ENCODE measurements at regions not wholly inside any gene's neighbourhood (a gene's known extent, or its start where the extent isn't known, plus 50 kb on each side); places are given as distances from the start of the nearest gene placed in this dataset.
"Not testable (repeated sequence)": the region's sequence is repeated elsewhere in the genome, so short reads cannot be mapped to it uniquely, and the experiment has no call there.

- peak; percentile 15 for DNase-seq (ENCODE audit: extremely low read depth, low read depth)
- TF ChIP-seq, protein P1, sequence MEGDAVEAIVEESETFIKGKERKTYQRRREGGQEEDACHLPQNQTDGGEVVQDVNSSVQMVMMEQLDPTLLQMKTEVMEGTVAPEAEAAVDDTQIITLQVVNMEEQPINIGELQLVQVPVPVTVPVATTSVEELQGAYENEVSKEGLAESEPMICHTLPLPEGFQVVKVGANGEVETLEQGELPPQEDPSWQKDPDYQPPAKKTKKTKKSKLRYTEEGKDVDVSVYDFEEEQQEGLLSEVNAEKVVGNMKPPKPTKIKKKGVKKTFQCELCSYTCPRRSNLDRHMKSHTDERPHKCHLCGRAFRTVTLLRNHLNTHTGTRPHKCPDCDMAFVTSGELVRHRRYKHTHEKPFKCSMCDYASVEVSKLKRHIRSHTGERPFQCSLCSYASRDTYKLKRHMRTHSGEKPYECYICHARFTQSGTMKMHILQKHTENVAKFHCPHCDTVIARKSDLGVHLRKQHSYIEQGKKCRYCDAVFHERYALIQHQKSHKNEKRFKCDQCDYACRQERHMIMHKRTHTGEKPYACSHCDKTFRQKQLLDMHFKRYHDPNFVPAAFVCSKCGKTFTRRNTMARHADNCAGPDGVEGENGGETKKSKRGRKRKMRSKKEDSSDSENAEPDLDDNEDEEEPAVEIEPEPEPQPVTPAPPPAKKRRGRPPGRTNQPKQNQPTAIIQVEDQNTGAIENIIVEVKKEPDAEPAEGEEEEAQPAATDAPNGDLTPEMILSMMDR (IDR thresholded peaks at IDR 0.05; ENCODE audit: low read depth, low read length, missing control alignments): no peak
- H3K4me3 ChIP-seq (replicated peaks; ENCODE audit: low read depth, low read length): no peak overlapping the region
Measured at GRCh38 chr12:5318874-5319273, 113.0 kb upstream of the NTF3 start.

DNA sequence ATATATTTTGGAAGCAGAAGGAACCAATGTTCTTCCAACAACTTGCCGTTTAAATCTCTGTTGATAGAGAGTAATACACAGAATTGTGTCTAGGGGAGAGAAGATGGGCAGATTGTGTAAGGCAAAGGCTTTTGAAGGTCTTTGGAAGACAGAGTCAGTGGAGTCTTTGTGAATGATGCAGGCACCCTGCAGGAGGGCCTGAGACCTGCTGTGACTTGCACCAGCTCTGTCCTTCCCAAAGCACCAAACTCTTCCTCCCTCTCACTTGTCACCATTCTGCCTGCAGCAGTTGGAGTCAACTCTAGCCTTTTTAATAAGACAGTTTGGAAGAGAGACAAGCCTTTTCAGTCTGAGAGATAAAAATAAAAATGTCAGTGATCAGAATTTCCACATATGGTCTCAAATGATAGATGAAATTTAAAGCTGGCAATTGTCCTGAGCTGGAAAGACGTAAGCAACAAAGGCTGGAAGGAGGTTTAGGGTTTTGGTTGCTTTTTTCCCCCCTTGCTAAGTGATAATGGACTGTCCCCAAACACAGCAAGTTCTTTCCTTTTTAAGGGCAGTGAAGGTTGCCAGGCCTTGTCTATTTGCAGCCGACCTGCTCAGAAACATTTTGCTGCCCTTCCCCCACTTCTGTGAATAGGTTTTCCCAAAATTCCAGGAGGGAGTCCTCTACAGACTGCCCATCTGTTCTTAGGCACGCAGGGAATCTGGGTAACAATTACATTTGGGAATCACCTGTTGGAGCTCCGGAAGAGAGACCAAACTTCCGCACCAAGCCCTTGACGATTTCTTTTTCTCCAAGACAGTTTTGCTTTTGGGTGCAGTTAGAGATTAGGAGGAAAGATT, 103.0 kb upstream of the NTF3 start:
- TF ChIP-seq, protein P1 (IDR thresholded peaks at IDR 0.05; ENCODE audit: low read depth, low read length, missing control alignments): no peak
- no peak for DNase-seq (ENCODE audit: extremely low read depth, low read depth)
- H3K4me3 ChIP-seq (replicated peaks; ENCODE audit: low read depth, low read length): no peak overlapping the region

GRCh38 chr12:5332551-5332950, 99.4 kb upstream of the NTF3 start:
- TF ChIP-seq, protein P1 (IDR thresholded peaks at IDR 0.05; ENCODE audit: low read depth, low read length, missing control alignments): no peak
- H3K4me3 ChIP-seq (replicated peaks; ENCODE audit: low read depth, low read length): no peak overlapping the region
- DNase-seq (ENCODE audit: extremely low read depth, low read depth): no peak

DNA sequence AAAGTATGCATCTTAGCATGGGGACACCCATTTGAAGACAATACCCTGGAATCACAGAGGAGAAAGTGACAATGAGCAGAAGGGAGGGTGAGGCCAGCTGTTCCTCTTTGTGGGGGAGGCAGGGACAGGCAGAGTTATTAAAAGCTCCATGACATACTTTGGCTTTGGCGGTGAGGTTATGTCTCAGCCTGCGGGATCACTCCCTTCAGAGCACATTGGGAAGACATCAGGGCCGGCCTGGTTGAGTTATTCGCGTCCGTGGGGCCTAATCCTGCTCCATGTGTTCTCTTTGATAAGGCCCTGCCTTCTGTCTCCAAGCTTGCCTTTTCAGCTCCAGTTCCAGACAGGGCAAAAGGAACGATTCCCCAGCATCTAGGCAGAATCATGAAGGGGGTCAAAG, 98.8 kb upstream of the NTF3 start:
- DNase-seq (ENCODE audit: extremely low read depth, low read depth): no peak
- no peak overlapping the region for H3K4me3 ChIP-seq (replicated peaks; ENCODE audit: low read depth, low read length)
- TF ChIP-seq, protein P1 (IDR thresholded peaks at IDR 0.05; ENCODE audit: low read depth, low read length, missing control alignments): no peak

DNA sequence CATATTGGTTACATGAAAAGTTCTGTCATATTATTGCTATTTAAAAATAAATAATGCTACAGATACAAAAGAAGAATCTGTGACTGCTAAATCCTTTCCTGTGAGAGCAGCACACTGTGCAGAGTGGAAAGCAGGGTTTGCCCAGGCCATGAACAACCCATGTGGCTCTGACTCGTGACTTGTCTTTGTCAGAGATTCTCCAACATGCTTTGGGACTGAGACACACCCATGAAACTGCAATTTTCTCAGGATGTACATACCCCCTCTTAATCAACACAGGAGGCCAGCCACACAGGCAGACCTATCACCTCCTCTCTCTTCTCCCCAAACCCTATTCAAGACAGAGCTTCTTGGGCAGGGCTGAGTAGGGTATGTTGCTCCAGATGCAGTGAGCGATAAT, 96.8 kb upstream of the NTF3 start:
- TF ChIP-seq, protein P1 (IDR thresholded peaks at IDR 0.05; ENCODE audit: low read depth, low read length, missing control alignments): no peak
- no peak overlapping the region for H3K4me3 ChIP-seq (replicated peaks; ENCODE audit: low read depth, low read length)
- no peak for DNase-seq (ENCODE audit: extremely low read depth, low read depth)

GRCh38 chr12:5341086-5341485, 90.8 kb upstream of the NTF3 start:
- DNase-seq (ENCODE audit: extremely low read depth, low read depth); H3K4me3 ChIP-seq (replicated peaks; ENCODE audit: low read depth, low read length): not testable (repeated sequence)

GRCh38 chr12:5343711-5344110, 88.2 kb upstream of the NTF3 start:
- TF ChIP-seq, protein P1 (IDR thresholded peaks at IDR 0.05; ENCODE audit: low read depth, low read length, missing control alignments): no peak
- DNase-seq (ENCODE audit: extremely low read depth, low read depth): no peak
- no peak overlapping the region for H3K4me3 ChIP-seq (replicated peaks; ENCODE audit: low read depth, low read length)
